NCI-H2107 treated with DMSO at 0.1 percent for 48 hours (cell line): ENCODE measurements at regions not wholly inside any gene's neighbourhood (a gene's known extent, or its start where the extent isn't known, plus 50 kb on each side); places are given as distances from the start of the nearest gene placed in this dataset.
"Not testable (repeated sequence)": the region's sequence is repeated elsewhere in the genome, so short reads cannot be mapped to it uniquely, and the experiment has no call there.

Experiments
- DNase-seq: peaks from one replicate; lab custom pipeline; 2025; ENCODE audit not compliant: unreplicated experiment; lab: John Stamatoyannopoulos, UW

GRCh38 chr3:140859592-140860336 lies 81.9 kb upstream of the SLC25A36 start:
- peak; percentile 38 for DNase-seq

- peak; percentile 47 for DNase-seq
Observed at GRCh38 chr3:140863580-140864009, 78.0 kb upstream of the SLC25A36 start.

GRCh38 chr3:140870351-140870750 lies 71.3 kb upstream of the SLC25A36 start:
- no peak for DNase-seq

- no peak for DNase-seq
Observed at GRCh38 chr3:140871022-140871421, 70.6 kb upstream of the SLC25A36 start.

GRCh38 chr3:140872165-140872564 lies 69.5 kb upstream of the SLC25A36 start:
- not testable (repeated sequence) for DNase-seq

- DNase-seq: no peak
Observed at GRCh38 chr3:140883428-140884040, 58.1 kb upstream of the SLC25A36 start.

- not testable (repeated sequence) for DNase-seq
Observed at GRCh38 chr3:140885697-140886096, 55.9 kb upstream of the SLC25A36 start.
